HG02840 (cell line): ENCODE measurements at regions not wholly inside any gene's neighbourhood (a gene's known extent, or its start where the extent isn't known, plus 50 kb on each side); places are given as distances from the start of the nearest gene placed in this dataset.
"Not testable (repeated sequence)": the region's sequence is repeated elsewhere in the genome, so short reads cannot be mapped to it uniquely, and the experiment has no call there.

Source experiments
- ATAC-seq: cut with Tn5 transposase; IDR thresholded peaks from one replicate; pipeline ENCODE4 v1.9.1; 2021; ENCODE audit warnings: mild to moderate bottlenecking, moderate library complexity, moderate number of reproducible peaks; ENCODE audit not compliant: unreplicated experiment, low FRiP score

DNA sequence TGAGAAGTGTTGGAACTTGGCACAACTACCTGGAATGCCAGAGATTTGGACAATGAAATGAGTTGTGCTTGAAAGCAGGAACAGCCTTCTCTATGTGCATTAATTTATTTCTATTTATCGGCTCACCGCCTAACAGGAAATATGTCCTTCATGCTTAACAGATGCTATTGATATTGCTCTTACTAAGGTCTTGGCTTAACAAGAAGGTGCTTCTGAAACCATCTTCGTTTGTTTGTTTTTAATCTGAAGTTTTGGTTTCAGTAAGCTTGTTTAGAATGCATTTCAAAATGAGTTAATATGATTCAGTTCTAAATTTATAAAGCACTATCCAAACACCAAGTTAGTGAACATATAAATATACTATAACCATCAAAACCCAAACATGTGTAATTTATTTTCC, 898.3 kb upstream of the B3GALT2 start:
- ATAC-seq, result no peak

DNA sequence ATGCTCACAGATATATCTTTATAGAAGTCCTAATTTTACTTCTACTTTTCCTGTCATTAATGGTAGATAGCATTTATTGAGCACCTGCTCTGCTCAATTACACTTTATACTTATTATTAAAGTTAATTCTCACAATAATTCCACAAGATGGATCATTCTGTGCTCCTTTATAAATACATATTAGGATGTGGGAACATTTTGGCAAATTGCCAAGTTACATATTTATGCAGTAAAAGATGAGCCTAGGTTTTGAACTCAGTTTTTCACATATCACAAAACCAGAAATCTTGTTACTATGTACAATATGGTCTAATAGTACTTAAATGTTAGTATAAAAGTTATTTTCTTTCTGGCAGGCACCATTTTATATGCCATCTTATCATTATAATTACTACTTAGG, 895.0 kb upstream of the B3GALT2 start:
- no peak for ATAC-seq

GRCh38 chr1:194080826-194081225, 894.4 kb upstream of the B3GALT2 start:
- no peak for ATAC-seq

GRCh38 chr1:194078765-194079164, 892.4 kb upstream of the B3GALT2 start:
- no peak for ATAC-seq

DNA sequence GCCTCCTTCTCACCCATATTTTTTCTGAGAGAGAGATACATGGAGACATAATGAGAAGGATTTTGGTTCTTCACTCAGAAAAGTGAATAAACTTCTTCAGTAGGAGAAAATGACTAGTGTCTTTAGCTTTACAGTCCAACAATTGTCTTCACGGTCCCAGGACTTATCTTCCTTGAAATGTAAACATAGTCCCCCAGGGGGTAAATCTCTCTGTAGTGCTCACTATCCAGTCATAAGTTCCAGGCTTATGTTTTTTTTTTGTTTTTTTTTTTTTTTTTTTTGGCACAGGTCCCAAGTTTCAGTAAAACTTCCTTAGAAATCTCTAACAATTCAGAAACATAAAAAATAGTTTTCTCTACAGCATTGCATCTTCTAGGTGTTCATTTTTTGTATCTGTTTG, 890.2 kb upstream of the B3GALT2 start:
- ATAC-seq, result no peak

GRCh38 chr1:194073833-194074232, 887.4 kb upstream of the B3GALT2 start:
- ATAC-seq, result no peak

DNA sequence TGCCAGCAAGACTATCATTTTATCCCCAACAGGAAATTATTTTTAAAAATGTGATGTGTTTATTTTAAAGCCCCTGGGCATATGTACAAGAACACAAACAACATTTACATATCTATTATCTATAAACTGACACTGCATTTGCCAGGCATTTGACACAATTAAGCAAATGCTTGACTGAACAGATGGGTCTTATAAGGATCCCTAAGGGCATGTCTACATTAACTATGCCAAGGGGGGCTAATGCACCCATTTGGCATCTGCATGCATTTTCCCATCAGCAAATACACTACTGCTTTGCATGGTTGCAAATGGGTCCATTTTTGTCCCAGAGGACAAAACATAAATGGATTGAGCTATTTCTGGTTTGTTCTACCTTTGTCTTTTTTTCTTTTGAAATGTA, 884.8 kb upstream of the B3GALT2 start:
- ATAC-seq, result no peak

DNA sequence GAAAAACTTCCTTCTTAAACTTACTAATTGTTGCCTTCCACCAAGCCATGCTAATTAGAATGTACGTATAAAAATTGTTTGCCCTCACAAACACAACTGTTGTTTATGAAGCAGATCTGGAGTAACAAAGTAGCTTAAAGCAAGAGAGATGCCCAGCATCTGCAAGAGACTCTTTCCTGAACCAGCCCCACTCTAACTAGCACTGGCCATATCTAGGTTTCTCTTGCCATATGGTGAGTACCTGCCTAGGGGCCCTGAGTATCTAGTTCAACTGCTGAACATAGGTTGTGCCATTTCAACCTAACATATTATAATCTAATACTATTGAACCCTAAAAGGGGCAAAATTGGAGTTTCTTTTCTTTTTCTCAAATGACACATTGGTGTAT, 883.4 kb upstream of the B3GALT2 start:
- ATAC-seq, result no peak

DNA sequence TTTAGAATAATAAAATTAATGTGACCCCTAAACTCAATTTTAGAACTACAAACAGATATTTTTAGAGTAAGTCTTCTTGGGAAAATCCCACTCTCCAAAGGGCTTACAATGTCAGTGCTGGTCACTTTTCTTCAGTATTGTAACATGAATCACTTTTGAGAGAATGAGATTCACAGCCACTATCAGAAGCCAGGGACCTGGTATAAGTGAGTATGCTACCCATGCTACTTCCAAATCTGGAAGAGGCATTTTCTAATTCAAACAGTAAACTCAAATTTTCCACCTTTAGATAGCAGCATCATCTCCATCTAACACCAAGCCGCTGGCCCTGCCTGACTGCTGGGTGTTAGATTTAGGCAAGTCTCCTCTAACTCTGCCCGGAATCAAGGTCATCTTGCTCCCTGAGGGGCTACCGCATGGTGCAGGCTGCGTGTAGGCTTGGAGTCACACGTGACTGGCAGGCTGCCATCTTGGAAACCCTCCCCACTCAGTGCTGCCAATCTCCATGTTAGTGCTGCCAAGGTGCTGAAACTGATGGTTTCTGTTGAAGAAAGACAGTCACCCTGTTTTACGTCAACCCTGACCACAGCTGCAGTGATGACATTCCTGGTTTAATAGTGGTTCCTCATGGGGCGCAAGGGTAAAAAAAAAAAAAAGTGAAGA, 882.9 kb upstream of the B3GALT2 start:
- no peak for ATAC-seq

- no peak for ATAC-seq
Measured at GRCh38 chr1:194068446-194069167, 882.2 kb upstream of the B3GALT2 start.

DNA sequence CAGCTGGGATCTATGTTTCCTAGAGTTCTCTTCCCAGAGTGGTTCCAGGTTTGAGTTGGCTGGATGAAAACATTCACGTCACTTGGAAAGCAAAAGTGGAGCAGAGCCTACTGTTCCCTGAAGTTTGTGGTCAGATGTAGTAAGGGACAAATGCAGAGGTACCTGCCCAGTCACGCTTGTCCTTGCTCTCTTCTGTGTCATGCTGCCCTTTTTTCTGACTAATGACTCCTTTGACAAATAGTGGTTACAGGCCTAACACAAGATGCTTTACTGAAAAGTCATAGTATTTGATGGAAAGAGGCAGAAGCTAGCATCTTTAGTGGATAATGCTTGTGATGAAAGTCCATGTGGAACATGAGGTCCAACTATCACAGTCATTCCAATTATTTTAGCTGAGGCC, 881.4 kb upstream of the B3GALT2 start:
- no peak for ATAC-seq

DNA sequence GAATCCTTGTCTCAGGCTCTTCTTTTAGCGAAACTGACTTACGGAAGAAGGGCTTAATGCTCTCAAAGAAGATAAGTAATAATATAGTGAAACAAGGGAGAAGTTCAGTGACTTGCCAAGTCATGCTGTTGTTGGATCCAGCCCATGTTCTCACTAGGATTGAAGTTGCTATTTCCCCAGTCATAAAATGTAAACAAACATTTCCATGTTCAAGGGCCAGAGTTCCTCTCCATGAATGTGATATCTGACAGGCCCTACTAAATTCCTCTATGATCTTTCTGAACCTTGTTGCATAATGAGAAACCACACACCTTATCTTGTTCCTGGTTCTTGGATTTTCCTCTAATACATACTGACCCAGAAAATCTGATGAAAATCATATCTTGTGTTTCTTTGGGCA, 876.5 kb upstream of the B3GALT2 start:
- no peak for ATAC-seq

DNA sequence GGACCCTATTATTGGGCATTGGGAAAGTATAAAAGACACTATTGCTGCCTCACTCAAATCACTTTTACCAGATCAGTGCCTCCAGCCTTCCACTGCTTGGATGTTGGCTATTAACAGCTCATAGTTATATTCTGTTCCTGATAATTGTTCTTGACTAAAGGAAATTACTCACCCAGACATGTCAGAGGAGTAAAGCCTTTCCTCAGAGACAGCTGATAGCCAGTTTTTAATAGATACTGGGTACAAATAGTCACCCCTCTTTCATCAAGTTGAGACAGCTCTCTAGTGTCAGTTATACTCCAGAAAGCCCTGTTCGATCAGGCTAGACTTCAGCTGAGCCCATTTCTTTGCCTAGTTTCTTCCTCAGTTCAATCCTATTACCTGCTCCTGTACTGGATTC, 876.1 kb upstream of the B3GALT2 start:
- ATAC-seq, result no peak

GRCh38 chr1:194060481-194060880, 874.1 kb upstream of the B3GALT2 start:
- no peak for ATAC-seq

DNA sequence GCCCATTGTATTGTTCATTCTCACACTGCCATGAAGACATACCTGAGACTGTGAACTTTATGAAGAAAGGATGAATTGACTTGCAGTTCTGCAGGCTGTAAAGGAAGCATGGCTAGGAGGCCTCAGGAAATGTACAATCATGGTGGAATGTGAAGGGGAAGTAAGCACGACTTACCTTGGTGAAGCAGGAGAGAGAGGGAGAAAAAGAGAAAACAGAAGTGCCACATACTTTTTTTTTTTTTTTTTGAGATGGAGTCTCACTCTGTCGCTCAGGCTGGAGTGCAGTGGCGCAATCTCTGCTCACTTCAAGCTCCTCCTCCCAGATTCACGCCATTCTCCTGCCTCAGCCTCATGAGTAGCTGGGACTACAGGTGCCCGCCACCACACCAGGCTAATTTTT, 871.9 kb upstream of the B3GALT2 start:
- ATAC-seq, result not testable (repeated sequence)

DNA sequence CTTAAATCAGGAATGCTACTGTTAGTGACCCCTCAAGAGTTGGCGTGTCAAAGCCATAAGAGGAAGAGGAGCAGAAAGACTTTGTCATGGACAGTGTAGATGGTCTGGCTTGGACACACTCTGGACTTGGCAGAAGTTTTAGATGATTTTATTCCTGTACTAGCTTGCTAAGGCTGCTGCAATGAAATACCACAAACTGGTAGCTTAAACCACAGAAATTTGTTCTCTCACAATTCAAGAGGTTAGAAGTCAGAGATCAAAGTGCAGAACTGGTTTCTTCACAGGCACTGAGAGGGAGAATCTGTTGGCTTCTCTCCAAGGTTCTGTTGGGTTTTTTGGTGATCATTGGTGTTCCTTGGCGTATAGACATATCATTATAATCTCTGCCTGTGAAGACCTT, 869.8 kb upstream of the B3GALT2 start:
- no peak for ATAC-seq

- no peak for ATAC-seq
Measured at GRCh38 chr1:194055536-194055935, 869.1 kb upstream of the B3GALT2 start.

- no peak for ATAC-seq
Measured at GRCh38 chr1:194052514-194053338, 866.3 kb upstream of the B3GALT2 start.

DNA sequence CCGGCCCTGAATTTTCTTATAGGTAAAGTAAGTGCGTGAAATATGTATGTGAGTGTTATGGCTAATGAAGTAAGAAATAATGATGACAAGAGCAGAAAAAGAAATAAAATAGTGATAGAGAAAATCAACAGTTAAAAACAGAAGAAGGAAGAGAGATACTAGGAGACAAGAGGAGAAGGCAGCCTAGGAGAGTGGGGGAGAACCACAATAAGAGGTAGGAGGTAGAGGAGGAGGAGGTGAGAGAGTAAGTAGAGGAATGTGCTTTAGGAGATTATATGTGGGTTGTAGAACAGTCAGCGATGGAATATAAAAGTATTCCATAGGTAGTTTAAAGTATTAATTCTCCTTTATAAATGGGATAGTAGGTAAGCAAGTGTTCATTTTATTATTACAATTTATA, 861.5 kb upstream of the B3GALT2 start:
- no peak for ATAC-seq

GRCh38 chr1:194047206-194047605, 860.8 kb upstream of the B3GALT2 start:
- no peak for ATAC-seq

DNA sequence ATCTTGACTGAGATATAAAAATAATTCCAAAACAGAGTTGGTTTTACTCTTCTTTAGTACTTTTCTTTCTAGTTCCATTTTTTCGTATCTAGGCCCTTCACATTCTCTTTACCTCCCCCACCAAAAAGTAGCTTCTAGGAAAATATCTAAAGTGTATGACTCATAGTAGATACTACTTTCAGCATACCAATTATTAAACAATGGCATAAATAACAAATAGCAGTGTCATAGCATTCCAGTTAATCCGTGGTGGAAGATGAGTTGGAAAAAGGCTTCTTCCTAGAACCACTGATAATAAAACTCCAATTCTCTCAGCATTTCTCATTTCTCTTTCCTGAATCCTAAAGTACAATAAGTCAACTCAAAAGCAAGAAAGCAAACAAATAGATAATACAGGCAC, 859.0 kb upstream of the B3GALT2 start:
- ATAC-seq, result no peak

DNA sequence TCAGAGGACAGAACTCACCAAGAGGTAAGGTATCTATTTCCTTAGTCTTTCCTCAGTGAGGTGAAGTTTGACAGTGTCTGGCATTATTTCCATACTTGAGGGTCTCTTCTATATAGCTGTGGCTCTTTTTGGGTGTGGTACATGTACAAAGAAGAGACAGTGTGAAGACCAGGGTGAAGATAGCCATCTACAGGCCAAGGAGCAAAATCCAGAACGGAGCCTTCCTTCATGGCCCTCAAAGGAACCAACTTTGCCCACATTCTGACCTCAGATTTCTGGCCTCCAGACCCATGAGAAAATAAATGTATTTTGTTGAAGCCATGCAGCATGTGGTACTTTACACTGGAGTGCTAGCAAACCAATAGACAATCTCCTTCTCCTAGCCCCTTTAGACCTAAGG, 858.5 kb upstream of the B3GALT2 start:
- ATAC-seq, result no peak
